ENCODE measurements at regions not wholly inside any gene's neighbourhood (a gene's known extent, or its start where the extent isn't known, plus 50 kb on each side); places are given as distances from the start of the nearest gene placed in this dataset.
"Not testable (repeated sequence)": the region's sequence is repeated elsewhere in the genome, so short reads cannot be mapped to it uniquely, and the experiment has no call there.

GRCh38 chr3:59230379-59230778, 180.6 kb upstream of the CFAP20DC start:
- H3K27me3 Mint-ChIP-seq, result peaks cover 0 to 10% of the 10 kb centered on the region in 2 donors

GRCh38 chr3:59213860-59214259, 164.0 kb upstream of the CFAP20DC start:
- Mint-ChIP-seq H3K27ac (no peak overlapping the region), H3K4me3 (no peak overlapping the region), H3K9me3 (no peaks in the 10 kb centered on the region), H3K36me3 (no peaks in the 10 kb centered on the region), H3K27me3 (peaks cover 0 to 2% of the 10 kb centered on the region in 2 donors), H3K4me1 (peaks cover 0 to 4% of the 10 kb centered on the region in 2 donors)
- DNase-seq, result no peak
- no peak for ATAC-seq (replicated peaks)

More at GRCh38 chr3:59230379-59230778, 180.6 kb upstream of the CFAP20DC start:
- not testable (repeated sequence) for ATAC-seq (replicated peaks); H3K4me1 Mint-ChIP-seq; DNase-seq; H3K4me3 Mint-ChIP-seq; H3K27ac Mint-ChIP-seq
- Mint-ChIP-seq H3K36me3 (peaks cover 6 to 14% of the 10 kb centered on the region in 2 donors), H3K9me3 (peaks cover 14 to 18% of the 10 kb centered on the region in 2 donors)

GRCh38 chr3:59212128-59212779, 162.4 kb upstream of the CFAP20DC start:
- Mint-ChIP-seq H3K9me3 (no peaks in the 10 kb centered on the region), H3K27ac (no peak overlapping the region), H3K36me3 (no peaks in the 10 kb centered on the region), H3K4me3 (no peak overlapping the region), H3K27me3 (peaks cover 0 to 6% of the 10 kb centered on the region in 2 donors), H3K4me1 (peaks cover 0 to 4% of the 10 kb centered on the region in 2 donors)
- no peak for DNase-seq
- ATAC-seq (replicated peaks), result peak; percentile 71 to 79

- Mint-ChIP-seq H3K27me3 (peaks cover 0 to 10% of the 10 kb centered on the region in 2 donors), H3K4me3 (no peak overlapping the region), H3K4me1 (peaks cover 0 to 4% of the 10 kb centered on the region in 2 donors), H3K9me3 (no peaks in the 10 kb centered on the region), H3K36me3 (no peaks in the 10 kb centered on the region), H3K27ac (no peak overlapping the region)
- DNase-seq (no peak), ATAC-seq (replicated peaks) (no peak)
These were observed 160.4 kb upstream of the CFAP20DC start for GRCh38 chr3:59210260-59210659.

GRCh38 chr3:59192473-59192872, 142.6 kb upstream of the CFAP20DC start:
- Mint-ChIP-seq H3K4me3 (no peak overlapping the region), H3K4me1 (no peaks in the 10 kb centered on the region), H3K27ac (no peak overlapping the region), H3K36me3 (no peaks in the 10 kb centered on the region), H3K9me3 (no peaks in the 10 kb centered on the region), H3K27me3 (peaks cover 0 to 4% of the 10 kb centered on the region in 2 donors)
- ATAC-seq (replicated peaks) (no peak), DNase-seq (no peak)

GRCh38 chr3:59191651-59192050, 141.8 kb upstream of the CFAP20DC start:
- no peak overlapping the region for H3K4me3 Mint-ChIP-seq
- no peaks in the 10 kb centered on the region for H3K4me1 Mint-ChIP-seq

GRCh38 chr3:59189939-59190338, 140.1 kb upstream of the CFAP20DC start:
- DNase-seq, result no peak
- Mint-ChIP-seq H3K4me3 (no peak overlapping the region), H3K27ac (no peak overlapping the region), H3K36me3 (no peaks in the 10 kb centered on the region), H3K4me1 (no peaks in the 10 kb centered on the region), H3K27me3 (peaks cover 0 to 4% of the 10 kb centered on the region in 2 donors), H3K9me3 (no peaks in the 10 kb centered on the region)
- no peak for ATAC-seq (replicated peaks)

More at GRCh38 chr3:59191651-59192050, 141.8 kb upstream of the CFAP20DC start:
- peaks cover 0 to 4% of the 10 kb centered on the region in 2 donors for H3K27me3 Mint-ChIP-seq
- ATAC-seq (replicated peaks) (no peak), DNase-seq (no peak)
- no peak overlapping the region for H3K27ac Mint-ChIP-seq
- H3K36me3 Mint-ChIP-seq, result no peaks in the 10 kb centered on the region
- H3K9me3 Mint-ChIP-seq, result no peaks in the 10 kb centered on the region

GRCh38 chr3:59189526-59189925, 139.7 kb upstream of the CFAP20DC start:
- ATAC-seq (replicated peaks), result no peak
- no peak overlapping the region for H3K4me3 Mint-ChIP-seq
- H3K4me1 Mint-ChIP-seq, result no peaks in the 10 kb centered on the region
- no peaks in the 10 kb centered on the region for H3K9me3 Mint-ChIP-seq
- H3K27ac Mint-ChIP-seq, result no peak overlapping the region
- peaks cover 0 to 4% of the 10 kb centered on the region in 2 donors for H3K27me3 Mint-ChIP-seq
- no peak for DNase-seq
- no peaks in the 10 kb centered on the region for H3K36me3 Mint-ChIP-seq

GRCh38 chr3:59186725-59187124, 136.9 kb upstream of the CFAP20DC start:
- Mint-ChIP-seq H3K4me3 (no peak overlapping the region), H3K4me1 (no peaks in the 10 kb centered on the region), H3K27me3 (peaks cover 0 to 4% of the 10 kb centered on the region in 2 donors), H3K9me3 (no peaks in the 10 kb centered on the region), H3K27ac (no peak overlapping the region), H3K36me3 (no peaks in the 10 kb centered on the region)
- no peak for DNase-seq
- ATAC-seq (replicated peaks), result no peak

- Mint-ChIP-seq H3K27ac (no peak overlapping the region), H3K27me3 (peaks cover 0 to 4% of the 10 kb centered on the region in 2 donors), H3K9me3 (no peaks in the 10 kb centered on the region), H3K4me3 (no peak overlapping the region), H3K36me3 (no peaks in the 10 kb centered on the region), H3K4me1 (no peaks in the 10 kb centered on the region)
- no peak for DNase-seq
- ATAC-seq (replicated peaks), result no peak
These were observed 136.0 kb upstream of the CFAP20DC start for GRCh38 chr3:59185591-59186369.

- H3K9me3 Mint-ChIP-seq, result peaks cover 0 to 4% of the 10 kb centered on the region in 2 donors
- H3K36me3 Mint-ChIP-seq, result no peaks in the 10 kb centered on the region
- H3K4me1 Mint-ChIP-seq, result no peaks in the 10 kb centered on the region
- no peak overlapping the region for H3K4me3 Mint-ChIP-seq
- peaks cover 0 to 22% of the 10 kb centered on the region in 2 donors for H3K27me3 Mint-ChIP-seq
- H3K27ac Mint-ChIP-seq, result no peak overlapping the region
- ATAC-seq (replicated peaks), result no peak
- DNase-seq, result no peak
These were observed 130.2 kb upstream of the CFAP20DC start for GRCh38 chr3:59180006-59180405.

GRCh38 chr3:59178698-59179097, 128.9 kb upstream of the CFAP20DC start:
- DNase-seq (no peak), ATAC-seq (replicated peaks) (no peak)
- Mint-ChIP-seq H3K27ac (no peak overlapping the region), H3K9me3 (peaks cover 0 to 4% of the 10 kb centered on the region in 2 donors), H3K4me1 (no peaks in the 10 kb centered on the region), H3K4me3 (no peak overlapping the region), H3K27me3 (peaks cover 0 to 22% of the 10 kb centered on the region in 2 donors), H3K36me3 (no peaks in the 10 kb centered on the region)

- no peaks in the 10 kb centered on the region for H3K4me1 Mint-ChIP-seq
- no peaks in the 10 kb centered on the region for H3K27me3 Mint-ChIP-seq
- ATAC-seq (replicated peaks) (no peak), DNase-seq (no peak)
- no peaks in the 10 kb centered on the region for H3K9me3 Mint-ChIP-seq
- no peak overlapping the region for H3K4me3 Mint-ChIP-seq
- no peaks in the 10 kb centered on the region for H3K36me3 Mint-ChIP-seq
- no peak overlapping the region for H3K27ac Mint-ChIP-seq
These were observed 121.7 kb upstream of the CFAP20DC start for GRCh38 chr3:59171491-59171890.

- not testable (repeated sequence) for H3K4me1 Mint-ChIP-seq; H3K9me3 Mint-ChIP-seq; DNase-seq; H3K27ac Mint-ChIP-seq; H3K36me3 Mint-ChIP-seq; ATAC-seq (replicated peaks); H3K4me3 Mint-ChIP-seq; H3K27me3 Mint-ChIP-seq
These were observed 120.3 kb upstream of the CFAP20DC start for GRCh38 chr3:59170166-59170565.

GRCh38 chr3:59167756-59168155, 117.9 kb upstream of the CFAP20DC start:
- DNase-seq, result no peak
- no peak for ATAC-seq (replicated peaks)
- Mint-ChIP-seq H3K4me3 (no peak overlapping the region), H3K27ac (no peak overlapping the region), H3K4me1 (no peaks in the 10 kb centered on the region), H3K9me3 (no peaks in the 10 kb centered on the region), H3K36me3 (no peaks in the 10 kb centered on the region), H3K27me3 (no peaks in the 10 kb centered on the region)

Data from stimulated activated naive B cell treated with anti-CD40 and anti-IgM and Interleukin-4, amounts not matched to agents 10 μg/mL and 1 μg/mL and 100 μg/mL, for 72 hours (primary cell).